ENCODE measurements at regions not wholly inside any gene's neighbourhood (a gene's known extent, or its start where the extent isn't known, plus 50 kb on each side); places are given as distances from the start of the nearest gene placed in this dataset.

GRCh38 chr5:172570594-172571334 lies 70.3 kb upstream of the NEURL1B start:
- TF ChIP-seq CTCF (IDR thresholded peaks at IDR 0.05): no peak
- intact Hi-C loops (cut with DNase I, micrococcal nuclease): no loop called here
- no peaks in the 10 kb centered on the region for H3K27me3 ChIP-seq (ENCODE audit: control insufficient read depth in 1 of 2, insufficient read depth in 2 of 2, low read length in 2 of 2)
- Mint-ChIP-seq H3K9me3 (no peaks in the 10 kb centered on the region), H3K27me3 (peaks cover 11% of the 10 kb centered on the region), H3K36me3 (ENCODE audit: low read depth) (no peaks in the 10 kb centered on the region), H3K4me3 (no peak overlapping the region), H3K4me1 (ENCODE audit: low read depth) (no peaks in the 10 kb centered on the region), H3K27ac (no peak overlapping the region)
- H3K9me3 ChIP-seq (ENCODE audit: control insufficient read depth in 1 of 2, insufficient read depth in 1 of 2, low read length in 2 of 2): peaks cover 0 to 7% of the 10 kb centered on the region in 2 experiments
- no peaks in the 10 kb centered on the region for H3K4me1 ChIP-seq (ENCODE audit: insufficient read depth, low read length)
- ChIA-PET CTCF (no interaction called here), POLR2A (no interaction called here)
- no peak overlapping the region for H3K27ac ChIP-seq (ENCODE audit: low read depth in 1 of 2, low read length in 2 of 2)
- no peak for DNase-seq
- ATAC-seq (ENCODE audit: poor library complexity): no peak
- no peak overlapping the region for H3K4me3 ChIP-seq (ENCODE audit: low read length)
- no peaks in the 10 kb centered on the region for H3K36me3 ChIP-seq (ENCODE audit: insufficient read depth, low read length)

DNA sequence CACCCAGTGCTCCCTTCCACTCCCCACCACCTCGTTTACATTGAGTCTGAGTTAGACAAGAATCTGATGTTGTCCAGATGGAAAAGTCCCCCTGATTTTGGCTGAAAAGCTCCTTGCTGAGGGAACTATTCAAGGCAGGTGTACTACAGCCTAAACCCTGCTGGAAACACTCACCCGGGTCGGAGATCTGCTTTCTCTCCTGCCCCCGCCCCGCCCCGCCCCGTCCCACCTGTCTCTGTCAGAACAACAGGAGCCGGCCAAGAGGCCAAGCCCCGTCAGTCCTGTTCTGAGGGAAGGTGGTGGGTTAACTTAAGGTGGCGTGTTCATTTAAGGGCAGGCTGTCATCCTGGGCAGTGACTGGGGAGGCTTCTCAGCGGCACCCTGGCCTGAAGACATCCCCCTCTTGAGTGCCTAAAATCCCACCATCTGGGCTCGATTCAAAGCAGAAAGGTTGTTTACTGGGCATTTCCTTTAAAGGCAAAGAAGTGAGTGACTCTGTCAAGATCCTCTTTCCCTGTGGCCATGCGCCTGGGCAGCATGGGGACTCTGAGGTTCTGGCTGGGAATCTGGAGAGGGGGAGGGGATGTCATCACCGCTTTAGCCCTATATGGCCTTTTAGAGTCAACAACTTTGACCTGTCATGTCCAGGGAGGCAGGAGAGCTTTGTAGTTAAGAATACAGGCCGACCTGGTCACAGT lies 71.1 kb upstream of the NEURL1B start:
- H3K27ac ChIP-seq (ENCODE audit: low read depth in 1 of 2, low read length in 2 of 2): no peak overlapping the region
- no peak overlapping the region for H3K27ac Mint-ChIP-seq
- H3K9me3 Mint-ChIP-seq: no peaks in the 10 kb centered on the region
- ATAC-seq (ENCODE audit: poor library complexity) (no peak), DNase-seq (no peak)
- ChIA-PET CTCF (no interaction called here), POLR2A (interaction anchor here (0.6 kb wide), 1 partner anchor 1597 kb away, joined by 4 read pairs; no protein-coding TSS in a partner anchor)
- H3K27me3 Mint-ChIP-seq: peaks cover 10% of the 10 kb centered on the region
- H3K36me3 Mint-ChIP-seq (ENCODE audit: low read depth): no peaks in the 10 kb centered on the region
- H3K9me3 ChIP-seq (ENCODE audit: control insufficient read depth in 1 of 2, insufficient read depth in 1 of 2, low read length in 2 of 2): peaks cover 0 to 7% of the 10 kb centered on the region in 2 experiments
- no peaks in the 10 kb centered on the region for H3K4me1 Mint-ChIP-seq (ENCODE audit: low read depth)
- intact Hi-C loops (cut with DNase I, micrococcal nuclease): no loop called here
- H3K4me3 ChIP-seq (ENCODE audit: low read length): no peak overlapping the region
- no peaks in the 10 kb centered on the region for H3K4me1 ChIP-seq (ENCODE audit: insufficient read depth, low read length)
- H3K4me3 Mint-ChIP-seq: no peak overlapping the region
- no peaks in the 10 kb centered on the region for H3K27me3 ChIP-seq (ENCODE audit: control insufficient read depth in 1 of 2, insufficient read depth in 2 of 2, low read length in 2 of 2)
- no peak for TF ChIP-seq CTCF (IDR thresholded peaks at IDR 0.05)
- no peaks in the 10 kb centered on the region for H3K36me3 ChIP-seq (ENCODE audit: insufficient read depth, low read length)

- Histone ChIP-seq H3K27me3 (ENCODE audit: control insufficient read depth in 1 of 2, insufficient read depth in 2 of 2, low read length in 2 of 2) (peaks cover 2 to 4% of the 10 kb centered on the region in 2 experiments), H3K36me3 (ENCODE audit: insufficient read depth, low read length) (no peaks in the 10 kb centered on the region), H3K4me1 (ENCODE audit: insufficient read depth, low read length) (no peaks in the 10 kb centered on the region), H3K9me3 (ENCODE audit: control insufficient read depth in 1 of 2, insufficient read depth in 1 of 2, low read length in 2 of 2) (peaks cover 0 to 7% of the 10 kb centered on the region in 2 experiments), H3K4me3 (ENCODE audit: low read length) (no peak overlapping the region), H3K27ac (ENCODE audit: low read depth in 1 of 2, low read length in 2 of 2) (no peak overlapping the region)
- ATAC-seq (ENCODE audit: poor library complexity) (no peak), DNase-seq (no peak)
- peaks cover 5% of the 10 kb centered on the region for H3K27me3 Mint-ChIP-seq
- POLR2A ChIA-PET: no interaction called here
- intact Hi-C loops (cut with DNase I, micrococcal nuclease): no loop called here
- H3K9me3 Mint-ChIP-seq: no peaks in the 10 kb centered on the region
- no peak overlapping the region for H3K4me3 Mint-ChIP-seq
- H3K4me1 Mint-ChIP-seq (ENCODE audit: low read depth): no peaks in the 10 kb centered on the region
- TF ChIP-seq CTCF (IDR thresholded peaks at IDR 0.05): no peak
- H3K27ac Mint-ChIP-seq: no peak overlapping the region
- H3K36me3 Mint-ChIP-seq (ENCODE audit: low read depth): no peaks in the 10 kb centered on the region
- CTCF ChIA-PET: no interaction called here
Measured at GRCh38 chr5:172568308-172568910, 72.7 kb upstream of the NEURL1B start.
